Naive thymus-derived CD4-positive, alpha-beta T cell (primary cell): ENCODE measurements at regions not wholly inside any gene's neighbourhood (a gene's known extent, or its start where the extent isn't known, plus 50 kb on each side); places are given as distances from the start of the nearest gene placed in this dataset.

Experiments
- ATAC-seq: fragments of 150-1000 bp; cut with Tn5 transposase; 2 replicates; pipeline ENCODE4 v1.10.0; 2021; ENCODE audit warnings: mild to moderate bottlenecking, moderate library complexity
- CTCF ChIA-PET: fragments of 350-600 bp; sonication (Branson Sonifier 250); formaldehyde crosslinking; loops from one replicate; lab custom pipeline; 2021; ENCODE audit warnings: antibody characterized with exemption; lab: Charles Lee
- POLR2A ChIA-PET: fragments of 350-600 bp; sonication (Branson Sonifier 250); formaldehyde crosslinking; loops from one replicate; lab custom pipeline; 2021; ENCODE audit warnings: antibody characterized with exemption, inconsistent platforms; lab: Charles Lee
- DNase-seq, 9 donors: peaks; one replicate each; pipeline versions ENCODE4 v3.0.0 to v3.0.0-alpha.2; 2020 to 2022; ENCODE audit warnings: mixed read lengths in 1 of 9
- H3K27ac ChIP-seq: one replicate; pipeline ENCODE4 v1.7.0; 2013; ENCODE audit warnings: mild to moderate bottlenecking, low read depth, low read length, moderate library complexity
- H3K27me3 ChIP-seq, 2 donors: one replicate each; pipeline ENCODE4 v1.7.0; 2013; ENCODE audit warnings: low read length in 2 of 2, mild to moderate bottlenecking in 2 of 2, moderate library complexity in 2 of 2; ENCODE audit not compliant: control insufficient read depth in 2 of 2, insufficient read depth in 2 of 2
- H3K36me3 ChIP-seq, 3 experiments: 1 replicate in 2 of 3; 2 replicates in 1 of 3; pipeline ENCODE4 v1.7.0; 2013; ENCODE audit warnings: low read length in 3 of 3, mild to moderate bottlenecking in 3 of 3, moderate library complexity in 1 of 3; ENCODE audit not compliant: insufficient read depth in 3 of 3, control insufficient read depth in 2 of 3
- H3K4me1 ChIP-seq, 2 donors: one replicate each; pipeline ENCODE4 v1.7.0; 2013; ENCODE audit warnings: low read length in 2 of 2, mild to moderate bottlenecking in 2 of 2, moderate library complexity in 1 of 2; ENCODE audit not compliant: control insufficient read depth in 2 of 2, insufficient read depth in 2 of 2
- H3K4me3 ChIP-seq: 2 replicates; pipeline ENCODE4 v1.7.0; 2013; ENCODE audit warnings: mild to moderate bottlenecking, low read length
- H3K9me3 ChIP-seq, 3 experiments: 1 replicate in 2 of 3; 2 replicates in 1 of 3; pipeline ENCODE4 v1.7.0; 2013; ENCODE audit warnings: low read length in 3 of 3; ENCODE audit not compliant: control insufficient read depth in 2 of 3
- H3K27ac Mint-ChIP-seq, 9 donors: one replicate each; pipeline ENCODE4 v1.8.0; 2020 to 2022; ENCODE audit warnings: mixed read lengths in 9 of 9, mild to moderate bottlenecking in 8 of 9, moderate library complexity in 5 of 9, inconsistent platforms in 2 of 9
- H3K27me3 Mint-ChIP-seq, 5 donors: one replicate each; pipeline ENCODE4 v1.8.0; 2021 to 2022; ENCODE audit warnings: mixed read lengths in 5 of 5, mild to moderate bottlenecking in 1 of 5
- H3K36me3 Mint-ChIP-seq, 5 donors: one replicate each; pipeline ENCODE4 v1.8.0; 2020 to 2022; ENCODE audit warnings: mixed read lengths in 5 of 5, mild to moderate bottlenecking in 3 of 5, inconsistent platforms in 1 of 5
- H3K4me1 Mint-ChIP-seq, 7 donors: one replicate each; pipeline ENCODE4 v1.8.0; 2020 to 2022; ENCODE audit warnings: mixed read lengths in 7 of 7, mild to moderate bottlenecking in 3 of 7, inconsistent platforms in 1 of 7
- H3K4me3 Mint-ChIP-seq, 10 donors: one replicate each; pipeline ENCODE4 v1.8.0; 2020 to 2022; ENCODE audit warnings: mild to moderate bottlenecking in 10 of 10, mixed read lengths in 10 of 10, moderate library complexity in 6 of 10, inconsistent platforms in 2 of 10
- H3K9me3 Mint-ChIP-seq, 11 donors: one replicate each; pipeline ENCODE4 v1.8.0; 2020 to 2022; ENCODE audit warnings: mixed read lengths in 11 of 11, mild to moderate bottlenecking in 4 of 11, inconsistent platforms in 1 of 11, moderate library complexity in 1 of 11
- intact Hi-C, 2 donors: fragments of 100-400 bp; cut with micrococcal nuclease; formaldehyde crosslinking; loops; one replicate each; pipeline ENCODE4 v1.15.1; 2023

DNA sequence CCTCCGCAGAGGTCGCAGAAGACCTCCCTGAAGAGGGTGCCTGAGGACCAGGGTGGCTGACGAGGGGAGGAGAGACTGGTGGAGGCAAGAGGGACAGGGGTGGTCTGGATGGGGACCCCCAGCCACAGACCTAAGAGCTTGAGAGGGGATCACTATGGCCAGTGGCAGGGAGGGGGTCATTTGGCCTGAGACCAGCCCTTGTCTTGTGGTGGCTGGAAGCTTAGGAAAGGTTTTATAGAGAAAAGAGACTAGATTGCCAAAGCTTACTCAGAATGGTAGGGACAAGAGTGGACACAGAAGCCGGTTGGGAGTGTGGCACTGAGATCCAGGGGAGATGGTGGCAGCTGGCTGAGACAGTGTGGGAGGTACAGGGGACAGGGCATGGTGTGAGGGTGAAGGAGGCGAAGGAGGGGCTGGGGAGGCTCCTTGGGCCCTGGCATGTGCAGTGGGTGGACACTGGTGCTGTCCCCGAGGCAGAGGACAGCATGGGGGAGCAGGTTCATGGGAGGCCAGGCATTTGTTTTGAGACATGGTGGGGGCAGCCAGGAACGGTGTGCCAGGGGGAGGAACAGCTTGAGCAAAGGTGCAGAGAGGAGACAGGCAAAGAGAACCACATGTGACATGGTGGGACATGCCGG is 123.0 kb downstream of the C9orf50 start:
- ATAC-seq = no peak
- H3K4me3 Mint-ChIP-seq = peak overlapping the region in 4 of 10 donors; percentile 4 to 49 (median 12)
- Histone ChIP-seq H3K27me3 (no peaks in the 10 kb centered on the region), H3K36me3 (no peaks in the 10 kb centered on the region), H3K27ac (no peak overlapping the region), H3K4me3 (no peak overlapping the region), H3K4me1 (peaks cover 18 to 20% of the 10 kb centered on the region in 2 donors), H3K9me3 (no peaks in the 10 kb centered on the region)
- no peak for DNase-seq
- H3K27ac Mint-ChIP-seq = peak overlapping the region in 5 of 9 donors; percentile 0 to 48 (median 28)
- CTCF ChIA-PET = no interaction called here
- peaks cover 0 to 23% (median 0%) of the 10 kb centered on the region in 5 donors for H3K36me3 Mint-ChIP-seq
- intact Hi-C loops = loop anchor here in 1 of 2 donors (2.0 to 5.0 kb wide), 4 partner anchors 37 to 115 kb away; no protein-coding TSS in a partner anchor
- no peaks in the 10 kb centered on the region for H3K9me3 Mint-ChIP-seq
- POLR2A ChIA-PET = interaction anchor here (0.5 to 2.0 kb wide), 2 partner anchors 114 to 790 kb away, joined by 3 to 6 read pairs; no protein-coding TSS in a partner anchor
- H3K4me1 Mint-ChIP-seq = peaks cover 10 to 42% (median 16%) of the 10 kb centered on the region in 7 donors
- no peaks in the 10 kb centered on the region for H3K27me3 Mint-ChIP-seq

DNA sequence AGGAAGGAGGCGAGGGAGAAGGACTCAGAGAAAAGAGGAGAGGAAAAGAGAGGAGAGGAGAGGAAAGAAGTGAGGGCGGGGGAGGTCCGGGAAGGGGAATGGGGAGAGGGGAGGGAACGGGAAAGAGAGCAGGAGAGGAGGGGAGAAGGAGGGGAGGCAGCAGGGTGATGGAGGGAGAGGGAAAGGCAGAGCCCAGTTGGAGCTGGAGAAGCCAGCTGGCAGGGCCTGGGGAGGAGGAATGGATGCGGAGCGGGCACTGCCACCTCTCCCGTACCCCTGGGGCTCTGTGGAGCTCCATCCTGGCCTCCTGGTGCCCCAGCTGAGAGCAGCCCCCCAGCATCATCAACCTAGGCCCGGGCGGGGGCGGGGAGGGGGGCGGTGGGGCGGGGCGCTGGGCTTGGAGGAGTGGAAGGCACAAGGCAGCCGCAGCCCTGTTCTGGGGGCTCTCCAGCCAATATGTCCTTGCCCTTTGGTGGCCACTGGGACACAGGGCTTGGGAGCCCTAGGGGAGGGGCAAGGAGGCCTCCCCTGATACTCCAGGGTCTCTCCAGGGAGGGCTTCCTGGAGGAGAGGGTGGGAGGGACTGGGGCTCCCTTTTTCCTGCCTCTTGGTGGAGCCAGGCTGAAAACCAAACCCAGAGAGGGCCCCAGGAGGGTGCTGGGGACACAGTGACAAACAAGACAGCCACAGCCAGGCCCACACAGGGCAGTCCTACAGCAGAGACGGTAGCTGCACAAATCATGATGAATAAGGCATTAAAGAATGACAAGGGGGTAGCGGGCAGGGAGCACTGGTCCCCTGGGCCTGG is 123.7 kb downstream of the C9orf50 start:
- Histone ChIP-seq H3K9me3 (no peaks in the 10 kb centered on the region), H3K4me1 (peaks cover 18 to 20% of the 10 kb centered on the region in 2 donors), H3K27me3 (no peaks in the 10 kb centered on the region), H3K27ac (no peak overlapping the region), H3K4me3 (peak overlapping the region; percentile 79), H3K36me3 (no peaks in the 10 kb centered on the region)
- H3K4me3 Mint-ChIP-seq = peak overlapping the region in 8 of 10 donors; percentile 51 to 87 (median 78)
- DNase-seq (no peak), ATAC-seq (no peak)
- H3K27ac Mint-ChIP-seq = peak overlapping the region in 7 of 9 donors; percentile 42 to 93 (median 79)
- H3K9me3 Mint-ChIP-seq = no peaks in the 10 kb centered on the region
- CTCF ChIA-PET = interaction anchor here (0.6 to 0.7 kb wide), 2 partner anchors 74 to 354 kb away, joined by 3 to 4 read pairs; no protein-coding TSS in a partner anchor
- H3K27me3 Mint-ChIP-seq = no peaks in the 10 kb centered on the region
- POLR2A ChIA-PET = interaction anchor here (2.1 kb wide), 1 partner anchor 13 kb away, joined by 13 read pairs; no protein-coding TSS in a partner anchor
- H3K36me3 Mint-ChIP-seq = peaks cover 0 to 25% (median 0%) of the 10 kb centered on the region in 5 donors
- intact Hi-C loops = loop anchor here in 1 of 2 donors (2.0 to 5.0 kb wide), 4 partner anchors 36 to 114 kb away; no protein-coding TSS in a partner anchor
- H3K4me1 Mint-ChIP-seq = peaks cover 10 to 44% (median 16%) of the 10 kb centered on the region in 7 donors

DNA sequence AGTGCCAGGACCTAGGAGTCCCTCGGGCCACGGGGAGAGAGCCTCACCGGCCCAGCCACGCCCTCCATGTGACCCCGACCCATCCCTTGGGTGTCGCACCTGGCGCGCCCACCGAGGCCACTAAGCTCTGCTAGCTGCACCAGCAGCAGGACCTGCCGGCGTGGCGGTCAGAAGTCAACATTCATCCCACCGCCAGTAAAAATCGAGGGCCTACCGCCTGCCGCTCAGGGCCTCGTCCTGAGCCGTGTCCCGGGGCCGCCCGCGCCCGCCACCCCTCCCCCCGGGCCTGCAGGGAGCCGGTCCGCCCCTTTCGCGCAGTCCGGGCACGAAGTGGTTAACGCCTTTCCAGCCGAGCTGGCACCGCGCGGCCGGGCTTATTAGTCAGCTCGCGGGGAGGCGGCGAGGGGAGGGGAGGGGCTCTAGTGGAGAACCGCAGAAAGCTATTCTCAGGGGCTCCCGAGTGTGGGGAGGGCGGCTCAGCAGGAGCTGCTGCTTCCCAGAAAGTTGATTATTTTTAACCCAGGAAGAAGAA is 124.4 kb downstream of the C9orf50 start:
- DNase-seq = peak; percentile 26 to 80 (median 49)
- Mint-ChIP-seq H3K36me3 (peaks cover 0 to 23% (median 0%) of the 10 kb centered on the region in 5 donors), H3K27ac (peak overlapping the region in 7 of 9 donors; percentile 42 to 93 (median 79)), H3K27me3 (no peaks in the 10 kb centered on the region), H3K4me3 (peak overlapping the region; percentile 73 to 87 (median 82)), H3K4me1 (peaks cover 10 to 45% (median 17%) of the 10 kb centered on the region in 7 donors), H3K9me3 (no peaks in the 10 kb centered on the region)
- peak overlapping the region; percentile 35 for H3K27ac ChIP-seq
- peak overlapping the region; percentile 79 for H3K4me3 ChIP-seq
- ChIA-PET CTCF (interaction anchor here (0.6 to 0.7 kb wide), 2 partner anchors 74 to 354 kb away, joined by 3 to 4 read pairs; no protein-coding TSS in a partner anchor), POLR2A (interaction anchor here (2.1 kb wide), 1 partner anchor 12 kb away, joined by 13 read pairs; no protein-coding TSS in a partner anchor)
- H3K4me1 ChIP-seq = peaks cover 18 to 20% of the 10 kb centered on the region in 2 donors
- H3K9me3 ChIP-seq = no peaks in the 10 kb centered on the region
- peak; percentile 76 for ATAC-seq
- no peaks in the 10 kb centered on the region for H3K36me3 ChIP-seq
- intact Hi-C loops = loop anchor here (1.0 to 5.0 kb wide), 6 partner anchors 8 to 114 kb away; no protein-coding TSS in a partner anchor
- H3K27me3 ChIP-seq = no peaks in the 10 kb centered on the region

DNA sequence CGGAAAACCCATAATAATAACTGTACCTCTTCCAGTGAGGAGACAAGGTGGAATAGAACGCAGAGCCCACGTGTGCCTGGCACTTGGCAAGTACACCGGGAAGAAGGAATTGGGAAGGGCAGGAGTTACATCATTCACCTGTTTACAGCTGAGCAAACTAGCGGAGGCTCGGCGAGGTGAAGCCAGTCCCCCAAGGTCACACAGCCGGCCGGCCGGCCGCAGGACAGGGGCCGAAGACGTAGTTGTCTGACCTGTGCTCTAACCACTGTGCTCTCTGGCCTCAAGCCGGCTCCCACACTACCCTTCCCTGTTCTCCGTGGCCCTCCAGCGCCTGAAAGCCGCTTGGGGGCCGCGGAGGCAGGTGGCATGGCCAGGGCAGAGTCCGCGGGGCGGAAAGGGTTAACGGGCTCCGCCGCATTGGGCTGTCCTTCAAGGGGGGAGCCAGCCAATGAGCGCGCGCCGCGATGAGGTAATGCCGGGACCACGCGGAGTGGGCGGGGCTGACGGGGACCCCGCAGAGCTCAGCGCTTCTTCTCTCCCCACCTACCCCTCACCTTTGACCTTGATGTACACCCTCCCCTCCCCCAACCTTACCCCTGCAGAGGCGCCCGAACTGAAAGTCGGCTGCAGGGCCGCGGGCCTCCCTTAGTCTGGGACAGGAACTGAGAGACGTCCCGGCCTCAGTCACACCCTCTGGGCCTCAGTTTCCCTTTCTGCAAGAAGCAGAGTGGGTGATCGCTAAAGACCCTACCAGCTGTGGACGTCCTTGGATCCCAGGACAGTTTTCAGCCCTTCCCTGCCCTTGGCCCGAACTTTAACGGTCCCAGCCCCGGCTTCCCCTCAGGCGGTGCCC is 125.1 kb downstream of the C9orf50 start:
- POLR2A ChIA-PET = interaction anchor here (1.5 to 2.1 kb wide), 2 partner anchors 11 to 113 kb away, joined by 4 to 13 read pairs; no protein-coding TSS in a partner anchor
- peaks cover 0 to 22% (median 0%) of the 10 kb centered on the region in 5 donors for H3K36me3 Mint-ChIP-seq
- intact Hi-C loops = loop anchor here (1.0 to 5.0 kb wide), 6 partner anchors 8 to 113 kb away; no protein-coding TSS in a partner anchor

DNA sequence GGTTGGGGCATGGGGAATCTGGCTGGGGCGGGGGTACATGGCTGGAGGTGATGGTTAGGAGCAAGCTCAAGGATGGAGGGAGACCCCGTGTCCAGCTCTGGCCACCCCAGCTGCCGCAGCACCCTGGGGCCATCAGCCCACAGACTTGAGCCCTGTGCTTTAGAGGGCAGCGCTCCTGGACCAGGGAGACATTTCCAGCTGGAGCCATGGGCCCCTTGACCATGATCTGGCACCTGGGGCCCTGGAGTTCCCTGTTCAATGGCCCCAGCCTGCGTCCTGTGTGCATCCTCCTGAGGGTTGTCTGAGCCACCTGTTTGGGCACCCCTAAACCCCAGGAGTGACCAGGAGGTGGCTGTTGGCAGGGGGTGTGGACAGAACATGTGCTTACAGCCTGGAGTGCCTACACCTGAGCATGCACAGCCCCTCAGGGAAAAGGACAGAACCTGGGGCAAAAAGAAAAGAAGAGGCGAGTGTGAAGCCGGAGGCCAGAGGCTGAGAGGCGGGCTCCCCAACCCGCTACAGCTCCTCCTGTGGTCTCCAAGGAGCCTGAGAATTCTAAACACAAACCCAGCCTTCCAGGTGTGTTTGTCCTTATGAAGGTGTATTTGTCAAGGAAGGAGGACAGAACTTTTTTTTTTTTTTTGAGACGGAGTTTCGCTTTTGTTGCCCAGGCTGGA is 126.7 kb downstream of the C9orf50 start:
- peaks cover 0 to 2% (median 0%) of the 10 kb centered on the region in 11 donors for H3K9me3 Mint-ChIP-seq
- ATAC-seq = no peak
- Histone ChIP-seq H3K27ac (no peak overlapping the region), H3K9me3 (no peaks in the 10 kb centered on the region), H3K4me1 (peaks cover 33 to 34% of the 10 kb centered on the region in 2 donors), H3K4me3 (no peak overlapping the region), H3K36me3 (no peaks in the 10 kb centered on the region), H3K27me3 (no peaks in the 10 kb centered on the region)
- H3K4me3 Mint-ChIP-seq = peak overlapping the region in 4 of 10 donors; percentile 19 to 83 (median 22)
- H3K27me3 Mint-ChIP-seq = no peaks in the 10 kb centered on the region
- H3K36me3 Mint-ChIP-seq = peaks cover 0 to 30% (median 0%) of the 10 kb centered on the region in 5 donors
- DNase-seq = no peak
- no peak overlapping the region for H3K27ac Mint-ChIP-seq
- intact Hi-C loops = no loop called here
- ChIA-PET CTCF (no interaction called here), POLR2A (interaction anchor here (1.5 kb wide), 1 partner anchor 111 kb away, joined by 4 read pairs; no protein-coding TSS in a partner anchor)
- H3K4me1 Mint-ChIP-seq = peaks cover 18 to 57% (median 31%) of the 10 kb centered on the region in 7 donors

More for the DNA sequence above, 125.1 kb downstream of the C9orf50 start:
- no peaks in the 10 kb centered on the region for H3K36me3 ChIP-seq
- peaks cover 10 to 48% (median 19%) of the 10 kb centered on the region in 7 donors for H3K4me1 Mint-ChIP-seq
- H3K9me3 Mint-ChIP-seq = no peaks in the 10 kb centered on the region
- peak overlapping the region; percentile 79 for H3K4me3 ChIP-seq
- peak; percentile 64 to 84 (median 71) for DNase-seq
- H3K4me1 ChIP-seq = peaks cover 18 to 20% of the 10 kb centered on the region in 2 donors
- no peaks in the 10 kb centered on the region for H3K27me3 Mint-ChIP-seq
- H3K27ac ChIP-seq = peak overlapping the region; percentile 35
- CTCF ChIA-PET = interaction anchor here (0.6 to 0.7 kb wide), 3 partner anchors 42 to 353 kb away, joined by 3 to 4 read pairs (median 3); no protein-coding TSS in a partner anchor
- H3K27me3 ChIP-seq = no peaks in the 10 kb centered on the region
- no peaks in the 10 kb centered on the region for H3K9me3 ChIP-seq
- H3K27ac Mint-ChIP-seq = peak overlapping the region in 8 of 9 donors; percentile 11 to 92 (median 41)
- ATAC-seq = peak; percentile 89
- peak overlapping the region; percentile 73 to 87 (median 80) for H3K4me3 Mint-ChIP-seq
